Ovary (tissue), 7 donors: ENCODE measurements at regions not wholly inside any gene's neighbourhood (a gene's known extent, or its start where the extent isn't known, plus 50 kb on each side); places are given as distances from the start of the nearest gene placed in this dataset.

Source experiments
- DNase-seq, 5 donors: peaks; one replicate each; pipeline ENCODE4 v3.0.0-alpha.2; 2019 to 2020
- H3K27ac ChIP-seq, 2 donors: fragments of 200-600 bp; one replicate each; pipeline versions ENCODE4 v1.5.1 to v1.8.0; 2019 to 2022
- H3K27me3 ChIP-seq: fragments of 200-600 bp; one replicate; pipeline ENCODE4 v1.8.0; 2022
- H3K36me3 ChIP-seq: fragments of 200-600 bp; sonication (generic); one replicate; pipeline ENCODE4 v1.5.1; 2019
- H3K4me1 ChIP-seq: one replicate; pipeline ENCODE4 v1.8.1; 2013; ENCODE audit warnings: mild to moderate bottlenecking, moderate library complexity; ENCODE audit not compliant: insufficient read depth
- H3K4me3 ChIP-seq: fragments of 200-600 bp; sonication (generic); one replicate; pipeline ENCODE4 v1.5.1; 2017
- H3K9me3 ChIP-seq, 2 donors: fragments of 200-600 bp in 1 of 2; sonication (generic) in 1 of 2; one replicate each; pipeline versions ENCODE4 v1.5.1 to v1.8.1; 2013 to 2019; ENCODE audit warnings: mild to moderate bottlenecking in 1 of 2, moderate library complexity in 1 of 2
- EP300 ChIP-seq: sonication (generic); formaldehyde crosslinking; IDR thresholded peaks from one replicate; pipeline ENCODE4 v1.6.1; 2017; ENCODE audit warnings: antibody characterized with exemption
- POLR2A ChIP-seq: fragments of 450-650 bp; IDR thresholded peaks from one replicate; pipeline ENCODE4 v1.6.1; 2017; ENCODE audit warnings: antibody characterized with exemption, mild to moderate bottlenecking, moderate library complexity
- WGBS, 3 donors: extraction: QIAGEN DNeasy Blood & Tissue Kit in 1 of 3; methylation state at CpG; one replicate each; pipeline versions ENCODE4 v1.1.5 to v1.1.7; 2013 to 2017; 5-methylcytosine and 5-hydroxymethylcytosine counted together
- intact Hi-C, 4 donors: fragments of 100-400 bp; cut with DNase I; formaldehyde crosslinking; loops; one replicate each; pipeline versions ENCODE4 v1.11.0 to v1.15.1; 2022 to 2023
- TF ChIP-seq, protein P1 (sequence below), 3 donors: fragments of 450-650 bp in 2 of 3; fragments of 200-600 bp in 1 of 3; IDR thresholded peaks; one replicate each; pipeline versions ENCODE4 v1.5.1 to v1.8.0; 2016 to 2022; ENCODE audit warnings: antibody characterized with exemption in 3 of 3, mild to moderate bottlenecking in 1 of 3
- donor health status: DM: no; HTN: no; CAD: no; lungs with moderate emphysema.
- donor health status: DM: no; HTN: no; CAD: no.
- donor health status: Bipolar disorder and iron deficiency.
- donor health status: DM: no; HTN: no; CAD: no.
- donor health status: DM: yes; HTN: yes; CAD: no.

DNA sequence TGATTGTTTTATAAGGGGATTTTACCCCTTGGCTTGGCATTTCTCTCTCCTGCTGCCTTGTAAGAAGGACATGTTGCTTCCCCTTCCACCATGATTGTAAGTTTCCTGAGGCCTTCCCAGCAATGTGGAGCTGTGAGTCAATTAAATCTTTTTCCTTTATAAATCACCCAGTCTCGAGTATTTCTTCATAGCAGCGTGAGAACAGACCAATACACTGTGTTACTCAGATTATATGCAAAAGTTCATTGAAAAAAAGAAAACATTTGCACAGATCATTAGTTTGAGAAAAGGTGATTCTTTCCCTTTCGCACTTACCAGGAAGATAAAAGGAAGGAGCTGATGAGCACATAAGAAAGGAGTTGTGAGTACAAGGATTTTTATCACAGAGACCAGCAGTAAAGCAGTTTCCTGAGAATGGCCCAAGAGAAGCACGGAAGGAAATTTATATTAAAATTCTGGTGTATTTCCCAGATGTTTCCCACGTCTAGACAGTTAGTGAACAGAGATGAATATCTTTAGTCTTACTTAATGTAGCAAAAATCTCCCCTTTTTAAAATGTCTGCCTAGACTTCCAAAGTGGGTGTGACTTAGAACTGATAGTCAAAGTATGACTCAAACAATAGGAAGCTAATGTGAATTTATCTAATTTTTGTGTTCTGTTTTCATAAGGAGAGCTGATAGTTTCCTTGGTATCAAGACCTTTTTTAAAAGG is 431.8 kb upstream of the SGCG start:
- H3K4me3 ChIP-seq: no peak overlapping the region
- TF ChIP-seq POLR2A (no peak), EP300 (no peak)
- TF ChIP-seq, protein P1, sequence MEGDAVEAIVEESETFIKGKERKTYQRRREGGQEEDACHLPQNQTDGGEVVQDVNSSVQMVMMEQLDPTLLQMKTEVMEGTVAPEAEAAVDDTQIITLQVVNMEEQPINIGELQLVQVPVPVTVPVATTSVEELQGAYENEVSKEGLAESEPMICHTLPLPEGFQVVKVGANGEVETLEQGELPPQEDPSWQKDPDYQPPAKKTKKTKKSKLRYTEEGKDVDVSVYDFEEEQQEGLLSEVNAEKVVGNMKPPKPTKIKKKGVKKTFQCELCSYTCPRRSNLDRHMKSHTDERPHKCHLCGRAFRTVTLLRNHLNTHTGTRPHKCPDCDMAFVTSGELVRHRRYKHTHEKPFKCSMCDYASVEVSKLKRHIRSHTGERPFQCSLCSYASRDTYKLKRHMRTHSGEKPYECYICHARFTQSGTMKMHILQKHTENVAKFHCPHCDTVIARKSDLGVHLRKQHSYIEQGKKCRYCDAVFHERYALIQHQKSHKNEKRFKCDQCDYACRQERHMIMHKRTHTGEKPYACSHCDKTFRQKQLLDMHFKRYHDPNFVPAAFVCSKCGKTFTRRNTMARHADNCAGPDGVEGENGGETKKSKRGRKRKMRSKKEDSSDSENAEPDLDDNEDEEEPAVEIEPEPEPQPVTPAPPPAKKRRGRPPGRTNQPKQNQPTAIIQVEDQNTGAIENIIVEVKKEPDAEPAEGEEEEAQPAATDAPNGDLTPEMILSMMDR (IDR thresholded peaks at IDR 0.05): no peak
- no peaks in the 10 kb centered on the region for H3K36me3 ChIP-seq
- no peaks in the 10 kb centered on the region for H3K9me3 ChIP-seq
- 24 to 45% (median 40%) methylated on average over 5 of the region's 5 CpGs for WGBS, 3 donors
- intact Hi-C loops: no loop called here
- no peak for DNase-seq
- H3K27me3 ChIP-seq: no peaks in the 10 kb centered on the region
- no peaks in the 10 kb centered on the region for H3K4me1 ChIP-seq
- no peak overlapping the region for H3K27ac ChIP-seq

GRCh38 chr13:22749626-22750025 is 431.2 kb upstream of the SGCG start:
- Histone ChIP-seq H3K27ac (no peak overlapping the region), H3K27me3 (no peaks in the 10 kb centered on the region), H3K4me3 (no peak overlapping the region), H3K9me3 (no peaks in the 10 kb centered on the region), H3K4me1 (no peaks in the 10 kb centered on the region), H3K36me3 (no peaks in the 10 kb centered on the region)
- 38 to 46% (median 44%) methylated on average over 1 of the region's 1 CpG for WGBS, 3 donors
- TF ChIP-seq, protein P1 (IDR thresholded peaks at IDR 0.05): no peak
- no peak for DNase-seq
- intact Hi-C loops: loop anchor here in 3 of 4 donors (5.0 to 10.0 kb wide), 3 partner anchors 1105 to 1115 kb away; no protein-coding TSS in a partner anchor

DNA sequence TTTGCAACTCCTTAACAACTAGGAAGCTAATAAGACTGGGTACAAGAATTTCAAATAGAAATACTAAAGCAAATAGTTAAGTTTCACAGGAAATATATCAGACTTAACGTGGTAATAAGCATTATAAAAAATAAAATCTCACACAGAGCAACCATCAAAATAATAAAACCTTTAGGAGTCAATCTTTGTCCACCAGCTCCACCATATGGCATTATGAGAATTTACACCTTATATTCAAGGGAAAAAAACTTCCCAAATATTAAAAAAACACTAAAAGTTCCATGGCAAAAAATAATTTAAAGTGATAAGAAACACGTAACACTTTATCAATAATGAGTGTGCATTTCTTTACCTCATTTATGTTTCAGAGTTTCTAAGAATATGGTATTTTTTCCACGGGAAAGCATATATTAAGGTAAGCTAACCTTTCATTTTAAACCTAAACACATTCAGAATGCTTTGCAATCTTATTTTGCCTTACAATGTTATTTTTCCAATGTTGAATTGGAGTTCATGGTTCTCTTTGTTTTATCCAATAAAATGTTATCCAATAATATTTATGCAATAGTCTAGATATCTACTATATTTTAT is 423.2 kb upstream of the SGCG start:
- no peak overlapping the region for H3K4me3 ChIP-seq
- no peak overlapping the region for H3K27ac ChIP-seq
- 16 to 17% (median 17%) methylated on average over 3 of the region's 3 CpGs for WGBS, 3 donors
- H3K36me3 ChIP-seq: no peaks in the 10 kb centered on the region
- H3K4me1 ChIP-seq: no peaks in the 10 kb centered on the region
- H3K27me3 ChIP-seq: no peaks in the 10 kb centered on the region
- intact Hi-C loops: loop anchor here in 2 of 4 donors (10.0 kb wide), 2 partner anchors 1113 to 1123 kb away; no protein-coding TSS in a partner anchor
- TF ChIP-seq, protein P1 (IDR thresholded peaks at IDR 0.05): peak in 1 of 3 donors; percentile 16
- TF ChIP-seq POLR2A: no peak
- no peaks in the 10 kb centered on the region for H3K9me3 ChIP-seq
- no peak for DNase-seq

DNA sequence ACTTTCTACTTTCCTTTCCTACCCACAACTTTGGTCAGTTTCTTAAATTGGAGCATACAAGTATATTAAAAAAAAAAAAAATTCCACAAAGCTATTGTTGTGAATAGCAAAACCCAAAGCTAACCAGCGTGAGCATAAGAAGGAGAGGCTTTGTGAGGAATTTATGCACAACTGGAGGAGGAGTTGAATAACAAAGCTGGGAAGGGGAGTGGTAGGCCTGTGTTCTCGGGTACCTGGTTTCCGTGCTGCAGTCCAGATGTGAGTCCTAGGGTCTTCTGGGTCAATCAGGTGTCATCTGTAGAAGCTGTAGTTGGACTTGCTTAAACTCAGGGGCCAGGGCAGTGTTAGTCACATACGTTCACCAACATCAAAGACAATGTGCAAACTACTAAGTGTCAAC is 422.5 kb upstream of the SGCG start:
- DNase-seq: no peak
- intact Hi-C loops: loop anchor here in 2 of 4 donors (10.0 kb wide), 2 partner anchors 1113 to 1123 kb away; no protein-coding TSS in a partner anchor
- no peak for TF ChIP-seq EP300
- no peak for TF ChIP-seq POLR2A
- TF ChIP-seq, protein P1 (IDR thresholded peaks at IDR 0.05): no peak
- H3K27ac ChIP-seq: no peak overlapping the region
- H3K36me3 ChIP-seq: no peaks in the 10 kb centered on the region
- H3K4me3 ChIP-seq: no peak overlapping the region
- H3K9me3 ChIP-seq: no peaks in the 10 kb centered on the region
- no peaks in the 10 kb centered on the region for H3K4me1 ChIP-seq
- no peaks in the 10 kb centered on the region for H3K27me3 ChIP-seq
- 68 to 73% (median 73%) methylated on average over 4 of the region's 4 CpGs for WGBS, 3 donors
